Natural killer cell treated with Interleukin-12 subunit alpha and Interleukin-12 subunit beta and Interleukin-15 and Interleukin-18, amount 100 ng/mL, for 72 hours (primary cell): ENCODE measurements at regions not wholly inside any gene's neighbourhood (a gene's known extent, or its start where the extent isn't known, plus 50 kb on each side); places are given as distances from the start of the nearest gene placed in this dataset.

Experiments
- ATAC-seq, 2 donors: fragments of 150-1000 bp; cut with Tn5 transposase in 1 of 2; sonication (Bioruptor Pico), chemical (Tn5 transposase) in 1 of 2; 2 replicates each; pipeline ENCODE4 v1.10.0; 2021
- DNase-seq: peaks from one replicate; pipeline ENCODE4 v3.0.0; 2022; ENCODE audit warnings: low spot score
- H3K27ac Mint-ChIP-seq, 2 donors: 1 replicate in 1 of 2; 2 replicates in 1 of 2; pipeline ENCODE4 v1.8.0; 2022; ENCODE audit warnings: mixed read lengths in 2 of 2, mild to moderate bottlenecking in 1 of 2, moderate library complexity in 1 of 2
- H3K27me3 Mint-ChIP-seq, 2 donors: 1 replicate in 1 of 2; 2 replicates in 1 of 2; pipeline ENCODE4 v1.8.0; 2022; ENCODE audit warnings: mixed read lengths in 2 of 2
- H3K36me3 Mint-ChIP-seq: one replicate; pipeline ENCODE4 v1.8.0; 2022; ENCODE audit warnings: mixed read lengths
- H3K4me1 Mint-ChIP-seq, 2 donors: 1 replicate in 1 of 2; 2 replicates in 1 of 2; pipeline ENCODE4 v1.8.0; 2022; ENCODE audit warnings: low read depth in 2 of 2, mixed read lengths in 2 of 2, mild to moderate bottlenecking in 1 of 2
- H3K4me3 Mint-ChIP-seq: one replicate; pipeline ENCODE4 v1.8.0; 2022; ENCODE audit warnings: mixed read lengths
- H3K9me3 Mint-ChIP-seq: 2 replicates; pipeline ENCODE4 v1.8.0; 2022; ENCODE audit warnings: mixed read lengths

DNA sequence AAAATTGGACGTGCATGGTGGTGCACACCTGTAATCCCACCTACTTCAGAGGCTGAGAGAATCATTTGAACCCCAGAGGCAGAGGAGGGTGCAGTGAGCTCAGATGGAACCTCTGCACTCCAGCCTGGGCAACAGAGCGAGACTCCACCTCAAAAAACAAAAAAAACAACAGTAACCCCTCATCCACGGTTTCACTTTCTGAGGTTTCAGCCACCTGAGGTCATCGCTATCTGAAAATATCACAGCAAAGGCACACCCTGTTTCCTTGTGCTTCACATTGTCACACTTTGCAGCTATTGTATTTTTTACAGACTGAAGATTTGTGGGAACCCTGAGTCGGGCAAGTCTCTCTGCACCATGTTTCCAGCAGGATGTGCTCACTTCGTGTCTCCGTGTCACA is 54.1 kb upstream of the FOXQ1 start:
- no peak for DNase-seq
- Mint-ChIP-seq H3K9me3 (no peaks in the 10 kb centered on the region), H3K36me3 (no peaks in the 10 kb centered on the region), H3K4me1 (no peaks in the 10 kb centered on the region), H3K4me3 (no peak overlapping the region), H3K27me3 (peaks cover 12 to 21% of the 10 kb centered on the region in 2 donors), H3K27ac (no peak overlapping the region)
- no peak for ATAC-seq

DNA sequence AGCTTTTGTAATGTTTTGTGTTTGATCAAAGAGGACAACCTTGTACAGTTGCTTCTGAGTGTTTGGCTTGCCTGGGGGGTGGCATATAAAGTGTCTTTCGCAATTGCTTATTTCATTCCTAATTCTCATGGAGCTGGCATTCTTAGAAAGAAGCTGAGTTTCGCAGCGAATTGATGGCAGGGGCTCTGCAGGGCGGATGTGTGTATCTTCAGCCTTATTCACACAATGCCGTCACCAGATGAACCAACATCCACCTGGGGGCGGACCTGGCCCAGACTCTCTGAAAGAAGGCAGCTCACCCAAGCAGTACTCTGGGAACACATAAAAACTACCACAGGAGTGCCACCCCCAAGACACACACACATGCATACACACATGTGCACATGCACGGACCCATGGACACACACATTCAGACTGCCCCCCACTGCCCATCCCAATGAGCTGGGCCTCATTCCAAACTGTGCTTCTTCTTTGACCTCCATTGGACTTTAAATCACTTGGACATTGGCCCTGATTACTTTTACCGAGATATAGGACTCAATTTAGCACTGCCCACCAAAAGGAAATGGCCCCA is 55.4 kb upstream of the FOXQ1 start:
- H3K27me3 Mint-ChIP-seq, result peaks cover 14 to 27% of the 10 kb centered on the region in 2 donors
- no peaks in the 10 kb centered on the region for H3K36me3 Mint-ChIP-seq
- no peak overlapping the region for H3K4me3 Mint-ChIP-seq
- no peak overlapping the region for H3K27ac Mint-ChIP-seq
- no peak for ATAC-seq
- no peak for DNase-seq
- H3K9me3 Mint-ChIP-seq, result no peaks in the 10 kb centered on the region
- H3K4me1 Mint-ChIP-seq, result no peaks in the 10 kb centered on the region

DNA sequence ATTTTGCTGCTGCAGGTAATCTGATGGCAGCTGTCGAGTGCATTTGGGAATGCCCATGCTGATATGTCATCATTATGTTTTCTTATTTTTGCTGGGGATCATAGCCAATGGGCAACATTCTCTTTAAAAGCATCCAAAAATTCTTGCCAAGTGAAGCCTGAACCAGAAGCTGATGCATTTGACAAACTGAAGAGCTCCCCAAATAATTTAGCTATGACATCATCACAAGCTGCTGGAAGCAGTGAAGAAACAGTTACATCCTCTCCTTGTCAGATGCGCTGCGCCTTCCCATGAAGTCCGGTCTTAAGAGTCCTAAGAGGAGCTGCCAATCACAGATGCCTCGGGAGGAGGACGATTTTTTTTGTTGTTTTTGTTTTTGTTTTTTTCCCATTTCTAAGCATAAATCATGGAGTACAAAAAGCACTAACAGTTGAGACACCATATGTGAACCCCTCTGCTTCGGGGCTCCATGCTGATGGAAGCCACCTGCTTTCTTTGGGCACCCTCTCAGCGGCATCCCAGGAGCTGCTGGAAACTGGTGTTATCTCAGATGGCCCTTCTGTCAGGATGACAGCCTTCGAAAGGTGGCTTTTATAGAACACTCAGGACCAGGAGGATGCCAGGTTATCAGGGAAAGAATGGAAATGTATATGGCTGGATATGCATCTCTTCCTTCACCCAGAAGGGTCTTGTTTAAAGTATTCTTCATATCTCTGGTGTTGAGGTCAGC is 56.1 kb upstream of the FOXQ1 start:
- ATAC-seq (no peak), DNase-seq (no peak)
- Mint-ChIP-seq H3K4me3 (no peak overlapping the region), H3K36me3 (no peaks in the 10 kb centered on the region), H3K27ac (no peak overlapping the region), H3K9me3 (no peaks in the 10 kb centered on the region), H3K4me1 (no peaks in the 10 kb centered on the region), H3K27me3 (peaks cover 14 to 28% of the 10 kb centered on the region in 2 donors)

DNA sequence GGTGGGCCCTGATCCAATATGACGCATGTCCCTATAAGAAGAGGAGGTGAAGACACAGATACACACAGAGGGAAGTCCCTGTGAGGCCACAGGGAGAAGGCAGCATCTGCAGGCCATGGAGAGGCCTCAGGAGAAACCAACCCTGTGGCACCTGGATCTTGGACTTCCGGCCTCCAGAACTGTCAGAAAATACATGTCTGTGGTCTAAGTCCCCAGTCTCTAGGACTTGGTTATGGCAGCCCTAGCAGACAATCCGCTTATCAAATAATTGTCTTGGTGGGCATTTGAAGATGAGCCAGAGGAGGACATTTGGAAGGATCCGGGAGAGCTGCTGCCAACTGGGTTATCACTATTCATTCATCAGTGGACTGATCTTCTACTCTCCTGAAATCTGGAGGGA is 57.6 kb upstream of the FOXQ1 start:
- Mint-ChIP-seq H3K4me1 (no peaks in the 10 kb centered on the region), H3K27me3 (peaks cover 11 to 30% of the 10 kb centered on the region in 2 donors), H3K36me3 (no peaks in the 10 kb centered on the region), H3K4me3 (no peak overlapping the region), H3K9me3 (no peaks in the 10 kb centered on the region), H3K27ac (no peak overlapping the region)
- DNase-seq, result no peak
- ATAC-seq, result no peak

DNA sequence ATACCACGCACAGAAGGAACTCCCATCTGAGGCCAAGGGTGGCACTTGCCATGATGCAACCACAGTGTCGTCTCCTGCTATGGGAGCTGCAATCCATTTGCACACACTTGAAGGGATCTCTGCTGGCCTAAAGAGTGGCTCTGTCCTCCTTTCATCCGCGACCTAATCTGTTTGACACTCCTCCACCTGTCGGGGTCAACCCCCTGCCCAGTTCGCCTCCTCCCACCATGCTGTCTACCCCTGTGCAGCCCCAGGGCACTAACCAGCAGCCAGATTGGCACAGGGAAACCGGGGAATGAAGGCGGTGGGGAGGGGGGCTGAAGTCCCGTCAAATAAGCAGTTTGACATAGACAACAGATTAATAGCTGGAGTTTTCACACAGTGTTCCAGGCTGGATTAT is 58.1 kb upstream of the FOXQ1 start:
- peaks cover 11 to 33% of the 10 kb centered on the region in 2 donors for H3K27me3 Mint-ChIP-seq
- no peaks in the 10 kb centered on the region for H3K4me1 Mint-ChIP-seq
- ATAC-seq, result no peak
- H3K27ac Mint-ChIP-seq, result no peak overlapping the region
- DNase-seq, result no peak
- no peaks in the 10 kb centered on the region for H3K36me3 Mint-ChIP-seq
- H3K9me3 Mint-ChIP-seq, result no peaks in the 10 kb centered on the region
- no peak overlapping the region for H3K4me3 Mint-ChIP-seq

DNA sequence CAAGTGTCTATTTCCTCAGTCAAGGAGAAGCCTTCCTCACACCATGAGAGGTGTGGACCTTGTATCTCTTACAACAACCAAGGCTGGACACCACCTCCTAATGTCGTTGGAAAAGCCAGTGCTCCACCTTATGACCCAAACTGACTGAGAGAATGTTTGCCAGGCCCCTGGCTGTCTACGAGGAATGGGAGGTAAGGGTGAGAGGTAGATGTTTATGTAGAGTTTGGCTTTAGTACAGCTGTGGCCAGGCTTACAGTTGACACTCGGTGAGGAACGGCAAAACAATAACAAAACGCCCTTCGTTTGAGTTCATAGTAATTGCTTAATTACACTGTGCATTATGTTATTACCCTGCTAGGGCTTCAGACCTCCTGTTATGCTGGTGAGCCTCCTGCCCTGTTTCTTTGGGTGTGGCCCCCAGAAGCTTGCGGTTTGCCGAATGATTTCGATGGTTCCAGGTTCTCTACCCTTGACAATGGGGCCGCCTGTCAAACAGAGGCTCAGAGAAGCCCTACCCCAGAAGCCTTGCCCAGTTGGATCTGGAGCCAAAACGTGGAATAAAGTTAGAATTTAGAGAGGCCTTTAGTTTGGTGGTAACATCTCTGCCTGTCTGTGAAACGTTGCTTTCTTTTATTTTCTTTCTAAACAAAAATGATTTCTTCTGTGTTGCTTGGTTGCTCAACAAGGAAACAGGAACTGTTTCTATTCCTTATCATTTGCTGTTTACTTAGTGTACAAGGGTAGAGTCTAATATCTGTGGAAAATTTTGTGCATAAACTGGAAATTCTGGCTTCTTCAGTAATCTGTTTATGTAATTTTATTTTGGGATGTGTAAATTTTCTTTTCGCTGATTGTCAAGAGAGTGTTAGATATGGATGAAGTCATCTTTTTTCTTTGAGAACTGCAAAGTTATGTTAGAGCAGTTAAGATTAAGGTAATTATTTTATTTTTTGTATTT is 60.4 kb upstream of the FOXQ1 start:
- H3K27ac Mint-ChIP-seq, result no peak overlapping the region
- DNase-seq (no peak), ATAC-seq (peak in 1 of 2 donors; percentile 52)
- no peaks in the 10 kb centered on the region for H3K36me3 Mint-ChIP-seq
- H3K27me3 Mint-ChIP-seq, result peaks cover 8 to 34% of the 10 kb centered on the region in 2 donors
- no peaks in the 10 kb centered on the region for H3K9me3 Mint-ChIP-seq
- H3K4me3 Mint-ChIP-seq, result no peak overlapping the region
- H3K4me1 Mint-ChIP-seq, result no peaks in the 10 kb centered on the region

DNA sequence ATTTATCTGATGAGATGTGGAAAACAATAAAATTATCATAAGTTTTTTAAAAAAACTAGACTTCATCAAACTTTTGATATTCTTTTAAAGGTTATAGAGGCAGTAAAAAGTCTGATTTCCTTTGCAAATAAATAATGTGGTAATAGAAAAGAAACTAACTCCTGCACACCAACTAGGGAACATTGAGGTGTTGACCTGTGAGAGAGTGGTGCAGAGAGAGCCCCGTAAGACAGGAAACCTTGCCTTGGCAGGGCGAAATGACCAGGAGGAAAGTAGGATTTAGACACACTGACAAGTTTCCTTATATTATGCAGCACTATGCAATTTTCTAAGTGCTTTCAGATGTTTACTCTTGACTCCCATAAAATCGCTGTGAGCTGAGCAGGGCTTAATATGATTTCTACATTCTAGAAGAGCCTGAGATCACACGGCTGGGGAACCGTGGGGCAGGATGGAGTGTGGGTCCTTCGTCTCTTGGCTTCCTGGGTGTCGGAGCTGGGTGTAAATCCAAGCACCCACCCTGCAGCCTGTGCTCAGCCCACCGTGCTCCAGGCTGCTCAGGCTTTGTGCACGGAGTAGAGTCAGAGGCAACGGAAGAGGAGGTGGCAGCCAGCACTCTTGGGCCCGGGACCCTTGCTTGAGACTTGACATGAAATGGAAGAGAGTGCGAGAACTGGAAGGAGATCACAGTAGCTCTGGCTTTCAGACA is 61.3 kb upstream of the FOXQ1 start:
- peaks cover 6 to 28% of the 10 kb centered on the region in 2 donors for H3K27me3 Mint-ChIP-seq
- DNase-seq (no peak), ATAC-seq (peak; percentile 17 to 41)
- H3K4me1 Mint-ChIP-seq, result no peaks in the 10 kb centered on the region
- no peaks in the 10 kb centered on the region for H3K9me3 Mint-ChIP-seq
- H3K36me3 Mint-ChIP-seq, result no peaks in the 10 kb centered on the region
- H3K4me3 Mint-ChIP-seq, result no peak overlapping the region
- no peak overlapping the region for H3K27ac Mint-ChIP-seq

DNA sequence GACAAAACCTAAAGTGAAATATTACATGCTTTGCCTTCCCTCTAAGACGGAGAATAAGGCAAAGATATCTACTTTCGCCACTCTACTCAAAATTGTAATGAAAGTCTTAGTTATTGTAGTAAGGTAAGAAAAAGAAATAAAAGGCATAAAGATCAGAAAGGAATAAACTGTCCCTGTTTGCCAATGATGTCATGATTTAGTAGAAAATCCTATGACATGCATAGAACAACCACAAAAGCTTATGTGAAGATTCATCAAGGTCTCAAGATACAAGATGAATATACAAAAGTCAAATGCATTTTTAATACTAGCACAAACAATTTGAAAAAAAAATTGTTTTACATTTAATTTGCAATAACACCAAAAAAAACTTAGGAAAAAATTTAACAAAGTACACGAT is 64.0 kb upstream of the FOXQ1 start:
- ATAC-seq (no peak), DNase-seq (no peak)
- H3K27me3 Mint-ChIP-seq, result peaks cover 9 to 31% of the 10 kb centered on the region in 2 donors
- H3K36me3 Mint-ChIP-seq, result no peaks in the 10 kb centered on the region
- H3K4me3 Mint-ChIP-seq, result no peak overlapping the region
- no peak overlapping the region for H3K27ac Mint-ChIP-seq
- H3K4me1 Mint-ChIP-seq, result no peaks in the 10 kb centered on the region
- H3K9me3 Mint-ChIP-seq, result no peaks in the 10 kb centered on the region

DNA sequence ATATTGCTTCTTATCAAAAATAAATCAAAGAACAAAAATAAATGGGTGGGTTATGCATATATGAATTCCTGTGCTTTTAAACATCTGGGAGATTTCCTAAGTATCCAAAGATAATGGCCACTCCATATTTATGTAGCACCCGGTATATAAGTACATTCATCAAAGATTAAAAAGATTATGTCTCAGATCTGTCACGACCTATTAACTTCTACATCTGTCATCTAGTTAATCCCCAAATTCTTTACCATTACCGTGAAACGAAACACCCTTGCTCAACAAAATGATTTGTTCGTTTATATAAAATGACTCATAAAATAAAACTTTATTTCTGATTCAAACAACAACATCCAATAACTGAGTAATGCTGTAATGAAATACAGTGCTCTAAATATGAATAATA is 64.8 kb upstream of the FOXQ1 start:
- Mint-ChIP-seq H3K27me3 (peaks cover 7 to 30% of the 10 kb centered on the region in 2 donors), H3K9me3 (no peaks in the 10 kb centered on the region), H3K27ac (no peak overlapping the region), H3K36me3 (no peaks in the 10 kb centered on the region), H3K4me3 (no peak overlapping the region), H3K4me1 (no peaks in the 10 kb centered on the region)
- DNase-seq (no peak), ATAC-seq (no peak)

DNA sequence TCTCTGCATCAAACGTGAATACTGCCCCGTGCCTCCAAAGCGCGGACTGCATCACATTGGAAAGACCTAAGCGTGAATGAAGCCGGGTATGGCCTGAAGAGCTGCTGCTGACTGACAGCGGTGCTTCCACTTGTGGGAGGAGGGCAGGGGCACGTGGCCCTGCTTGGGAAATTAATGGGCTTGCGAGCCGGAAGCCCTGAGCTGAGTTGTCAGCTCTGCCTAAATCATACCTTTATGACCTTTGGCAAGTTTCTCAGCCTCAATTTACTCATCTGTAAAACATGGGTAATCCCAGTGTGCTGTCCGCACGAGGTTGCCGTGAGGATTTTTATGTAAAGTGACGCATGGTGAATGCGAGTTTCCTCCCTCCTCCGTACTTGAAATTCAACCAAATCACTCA is 67.0 kb upstream of the FOXQ1 start:
- H3K27me3 Mint-ChIP-seq, result peaks cover 9 to 26% of the 10 kb centered on the region in 2 donors
- DNase-seq (no peak), ATAC-seq (no peak)

DNA sequence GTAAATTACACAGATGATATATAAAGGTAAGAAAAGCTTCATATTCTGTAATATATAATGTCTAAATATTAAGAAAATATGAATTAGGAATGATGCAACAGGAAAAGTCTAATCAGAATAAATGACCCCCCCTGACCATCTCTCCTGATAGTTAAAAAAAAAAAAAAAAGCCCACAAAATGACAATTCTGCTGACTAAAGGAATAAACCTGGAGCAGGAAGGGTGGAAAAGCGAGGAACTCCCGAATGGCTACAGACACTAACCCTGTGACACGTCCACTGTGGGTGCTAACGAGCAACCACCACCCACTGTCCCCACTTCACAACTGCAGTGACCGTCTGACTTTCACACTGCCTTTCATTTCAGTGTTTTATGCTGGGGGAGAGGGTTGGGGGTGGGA is 67.6 kb upstream of the FOXQ1 start:
- no peak overlapping the region for H3K27ac Mint-ChIP-seq
- H3K36me3 Mint-ChIP-seq, result no peaks in the 10 kb centered on the region
- peaks cover 9 to 22% of the 10 kb centered on the region in 2 donors for H3K27me3 Mint-ChIP-seq
- ATAC-seq (no peak), DNase-seq (no peak)
- no peaks in the 10 kb centered on the region for H3K4me1 Mint-ChIP-seq
- H3K9me3 Mint-ChIP-seq, result no peaks in the 10 kb centered on the region
- H3K4me3 Mint-ChIP-seq, result no peak overlapping the region

More for the DNA sequence above, 67.0 kb upstream of the FOXQ1 start:
- Mint-ChIP-seq H3K4me3 (no peak overlapping the region), H3K9me3 (no peaks in the 10 kb centered on the region), H3K27ac (no peak overlapping the region), H3K4me1 (no peaks in the 10 kb centered on the region), H3K36me3 (no peaks in the 10 kb centered on the region)

DNA sequence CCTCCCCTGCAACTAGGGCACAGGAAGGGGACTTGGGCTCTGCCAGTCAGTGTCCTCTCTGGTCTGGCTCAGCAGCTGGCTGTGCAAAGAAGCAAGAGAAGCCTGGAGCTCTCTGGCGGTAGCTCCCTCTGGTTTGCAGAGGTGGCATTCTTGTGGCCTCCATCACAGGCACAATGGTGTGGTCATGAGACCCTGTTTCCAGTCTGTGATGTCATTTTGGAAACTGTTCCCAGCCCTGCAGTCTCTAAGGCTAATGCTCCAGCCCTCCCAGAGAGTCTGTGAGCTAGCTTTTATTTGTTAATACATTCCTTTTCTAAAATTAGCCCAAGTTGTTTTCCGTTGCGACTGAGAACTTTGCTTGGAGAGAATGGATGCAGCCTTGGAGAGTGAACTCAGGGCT is 69.5 kb upstream of the FOXQ1 start:
- no peaks in the 10 kb centered on the region for H3K9me3 Mint-ChIP-seq
- ATAC-seq, result peak in 1 of 2 donors; percentile 9
- no peaks in the 10 kb centered on the region for H3K4me1 Mint-ChIP-seq
- no peak overlapping the region for H3K4me3 Mint-ChIP-seq
- no peaks in the 10 kb centered on the region for H3K36me3 Mint-ChIP-seq
- DNase-seq, result no peak
- H3K27me3 Mint-ChIP-seq, result peaks cover 9 to 25% of the 10 kb centered on the region in 2 donors
- H3K27ac Mint-ChIP-seq, result no peak overlapping the region

DNA sequence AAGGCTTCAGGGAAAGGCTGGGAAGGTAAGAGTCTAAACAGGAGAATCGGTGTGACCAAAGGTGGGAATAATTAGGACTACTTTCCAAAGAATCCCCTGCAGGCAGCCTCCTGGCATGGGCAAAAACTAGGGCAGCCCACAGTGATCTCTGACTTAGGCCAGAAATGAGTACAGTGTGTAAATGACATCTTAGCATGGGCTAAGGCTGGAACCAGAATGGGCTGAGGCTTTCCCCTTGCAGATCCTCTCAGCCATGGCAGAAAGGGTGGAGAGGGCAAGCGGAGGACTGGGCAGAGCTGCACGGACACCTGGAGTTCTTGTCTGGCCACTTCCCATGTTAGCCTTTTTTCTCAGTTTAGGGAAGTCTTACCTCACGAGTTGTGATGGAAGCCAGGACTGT is 69.9 kb upstream of the FOXQ1 start:
- Mint-ChIP-seq H3K27ac (no peak overlapping the region), H3K4me3 (no peak overlapping the region), H3K9me3 (no peaks in the 10 kb centered on the region), H3K27me3 (peaks cover 9 to 25% of the 10 kb centered on the region in 2 donors), H3K36me3 (no peaks in the 10 kb centered on the region), H3K4me1 (no peaks in the 10 kb centered on the region)
- ATAC-seq (peak in 1 of 2 donors; percentile 17), DNase-seq (no peak)
